ENCODE measurements at regions not wholly inside any gene's neighbourhood (a gene's known extent, or its start where the extent isn't known, plus 50 kb on each side); places are given as distances from the start of the nearest gene placed in this dataset.

DNA sequence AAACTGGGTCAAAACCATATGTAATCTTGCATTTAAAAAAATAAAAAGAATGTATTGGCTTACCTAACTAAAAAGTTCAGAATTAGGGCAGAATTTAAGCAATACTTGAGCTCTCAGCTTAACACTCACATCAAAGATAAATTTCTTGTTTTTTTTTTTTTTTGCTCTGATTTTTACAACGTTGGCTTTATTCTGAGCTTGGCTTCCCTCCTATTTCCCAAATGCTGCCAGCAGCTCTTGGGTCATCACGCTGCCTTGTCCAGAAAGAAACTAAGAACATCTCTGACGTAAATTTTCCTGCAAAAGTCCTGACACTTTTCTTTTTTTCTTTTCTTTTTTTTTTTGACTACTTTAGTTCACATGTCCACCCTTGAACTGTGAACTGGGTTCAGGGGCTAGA is 150.6 kb upstream of the TGFBR2 start:
- Mint-ChIP-seq H3K27ac (no peak overlapping the region), H3K4me3 (no peak overlapping the region), H3K9me3 (no peaks in the 10 kb centered on the region), H3K27me3 (no peaks in the 10 kb centered on the region), H3K4me1 (no peaks in the 10 kb centered on the region), H3K36me3 (no peaks in the 10 kb centered on the region)
- CTCF ChIA-PET: interaction anchor here (0.6 kb wide), 2 partner anchors 19 to 28 kb away, joined by 3 to 4 read pairs; no protein-coding TSS in a partner anchor
- DNase-seq: no peak

GRCh38 chr3:30456264-30456663 is 150.1 kb upstream of the TGFBR2 start:
- Mint-ChIP-seq H3K4me3 (no peak overlapping the region), H3K27me3 (no peaks in the 10 kb centered on the region), H3K27ac (no peak overlapping the region), H3K4me1 (no peaks in the 10 kb centered on the region), H3K36me3 (no peaks in the 10 kb centered on the region), H3K9me3 (no peaks in the 10 kb centered on the region)
- CTCF ChIA-PET: interaction anchor here (0.6 kb wide), 1 partner anchor 28 kb away, joined by 3 read pairs; no protein-coding TSS in a partner anchor
- no peak for DNase-seq

DNA sequence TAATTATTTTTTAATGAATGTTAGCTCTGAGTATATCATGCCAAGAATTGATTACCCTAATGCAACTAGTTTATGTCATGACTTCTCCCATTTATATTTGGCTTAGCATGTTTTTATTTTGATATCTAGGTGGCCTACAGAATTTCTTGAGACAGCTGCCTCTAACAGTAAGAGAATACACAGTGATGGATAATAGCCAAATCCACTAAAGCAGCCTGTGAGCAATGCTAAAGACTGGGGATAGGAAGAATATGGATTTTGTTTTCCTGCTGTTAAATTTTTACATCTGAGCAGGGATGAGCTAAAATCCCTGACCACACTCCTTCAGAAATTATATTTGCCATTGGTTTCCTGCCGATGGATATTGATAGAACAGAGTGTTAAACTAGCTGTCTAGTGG is 149.3 kb upstream of the TGFBR2 start:
- DNase-seq: no peak
- Mint-ChIP-seq H3K4me3 (no peak overlapping the region), H3K36me3 (no peaks in the 10 kb centered on the region), H3K9me3 (no peaks in the 10 kb centered on the region), H3K27me3 (no peaks in the 10 kb centered on the region), H3K27ac (no peak overlapping the region), H3K4me1 (no peaks in the 10 kb centered on the region)
- CTCF ChIA-PET: interaction anchor here (0.8 kb wide), 1 partner anchor 21 kb away, joined by 3 read pairs; no protein-coding TSS in a partner anchor

- H3K4me3 Mint-ChIP-seq: no peak overlapping the region
- no peak for DNase-seq
- H3K27ac Mint-ChIP-seq: no peak overlapping the region
- H3K36me3 Mint-ChIP-seq: no peaks in the 10 kb centered on the region
- CTCF ChIA-PET: no interaction called here
- H3K27me3 Mint-ChIP-seq: no peaks in the 10 kb centered on the region
- H3K9me3 Mint-ChIP-seq: no peaks in the 10 kb centered on the region
- H3K4me1 Mint-ChIP-seq: no peaks in the 10 kb centered on the region
These were observed 148.7 kb upstream of the TGFBR2 start for GRCh38 chr3:30457726-30458125.

DNA sequence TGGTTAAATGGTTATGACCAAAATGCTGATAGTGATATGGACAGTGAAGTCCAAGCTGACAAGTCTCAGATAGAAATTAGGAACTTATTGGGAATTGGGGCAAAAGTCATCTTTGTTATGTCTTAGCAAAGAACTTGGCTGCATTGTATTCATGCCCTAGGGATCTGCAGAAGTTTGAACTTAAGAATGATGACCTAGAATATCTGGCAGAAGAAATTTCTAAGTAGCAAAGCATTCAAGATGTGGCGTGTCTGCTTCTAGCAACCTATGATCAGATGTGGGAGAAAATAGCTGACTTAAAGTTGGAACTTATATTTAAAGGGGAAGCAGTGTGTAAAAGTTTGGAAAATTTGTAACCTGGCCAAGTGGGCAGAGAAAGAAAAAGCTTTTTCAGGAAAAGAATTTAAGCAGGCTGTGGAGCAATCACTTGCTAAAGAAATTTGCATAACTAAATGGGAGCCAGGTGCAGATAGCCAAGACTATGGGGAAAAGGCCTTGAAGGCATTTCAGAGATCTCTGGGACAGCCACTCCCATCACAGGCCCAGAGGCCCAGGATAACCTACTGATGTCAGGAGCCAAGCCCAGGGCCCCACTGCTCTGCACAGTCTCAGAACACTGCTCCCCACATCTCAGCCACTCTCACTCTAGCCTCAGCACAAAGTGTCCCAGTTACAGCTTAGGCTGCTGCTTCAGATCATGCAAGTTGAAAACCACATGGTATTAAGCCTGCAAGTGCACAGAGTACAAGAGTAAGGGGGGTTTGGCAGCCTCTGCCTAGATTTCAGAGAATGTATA is 147.8 kb upstream of the TGFBR2 start:
- CTCF ChIA-PET: no interaction called here
- DNase-seq: no peak
- Mint-ChIP-seq H3K27ac (no peak overlapping the region), H3K9me3 (no peaks in the 10 kb centered on the region), H3K4me3 (no peak overlapping the region), H3K36me3 (no peaks in the 10 kb centered on the region), H3K27me3 (no peaks in the 10 kb centered on the region), H3K4me1 (no peaks in the 10 kb centered on the region)

DNA sequence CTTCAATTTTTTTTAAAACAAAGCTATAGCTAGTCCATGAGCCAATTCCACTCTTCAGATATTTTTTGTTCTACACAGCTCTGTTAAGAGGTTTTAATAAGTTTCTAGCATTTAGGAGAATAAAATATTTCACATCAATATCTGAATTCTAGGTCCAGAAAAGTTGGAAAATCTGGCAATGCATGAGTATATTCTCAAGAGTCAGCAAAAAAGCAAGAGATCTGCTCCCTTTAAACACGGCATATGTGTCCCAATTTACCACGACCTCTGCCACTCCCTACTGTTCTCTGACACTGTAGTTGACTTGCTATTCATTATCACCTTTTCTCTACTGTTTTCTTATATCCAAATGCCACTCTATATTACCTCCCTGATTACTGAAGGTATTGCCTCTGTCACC is 145.1 kb upstream of the TGFBR2 start:
- Mint-ChIP-seq H3K27me3 (no peaks in the 10 kb centered on the region), H3K27ac (no peak overlapping the region), H3K36me3 (no peaks in the 10 kb centered on the region), H3K4me1 (no peaks in the 10 kb centered on the region), H3K4me3 (no peak overlapping the region), H3K9me3 (peaks cover 4% of the 10 kb centered on the region)
- CTCF ChIA-PET: no interaction called here
- no peak for DNase-seq

DNA sequence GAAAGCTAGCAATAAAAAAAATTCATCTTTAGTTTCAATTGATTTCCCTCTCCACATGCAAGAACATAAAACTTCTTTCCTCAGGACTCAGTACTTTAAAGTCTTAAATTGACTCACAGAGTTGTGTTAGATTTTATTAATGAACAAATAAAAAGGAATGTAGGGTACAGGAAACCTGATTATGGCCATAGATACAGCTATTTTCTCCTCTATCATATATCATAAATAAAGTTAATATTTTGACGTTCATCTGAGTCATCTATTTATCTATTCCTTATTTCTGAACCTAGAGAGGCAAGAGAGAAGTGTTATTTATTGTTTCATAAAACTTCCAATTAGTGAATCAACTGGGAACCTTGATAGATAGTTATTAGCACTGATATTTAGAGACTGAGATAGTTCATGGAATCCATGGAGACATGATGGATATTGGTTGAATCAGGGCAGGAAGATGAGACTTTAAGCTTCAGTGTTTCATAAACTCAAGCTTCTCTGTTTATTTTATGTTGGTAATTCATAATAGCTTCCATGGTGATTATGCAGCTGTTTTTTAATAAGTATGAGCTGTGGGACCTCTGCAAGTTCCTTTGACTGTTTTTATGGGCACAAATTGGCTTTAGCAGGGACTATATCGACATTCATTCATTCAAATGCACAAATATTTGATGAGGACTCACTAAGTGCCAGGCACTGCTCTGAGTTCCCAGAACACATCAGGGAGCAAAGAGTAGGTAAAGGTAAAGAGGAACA is 143.5 kb upstream of the TGFBR2 start:
- no peak overlapping the region for H3K27ac Mint-ChIP-seq
- no peak for DNase-seq
- CTCF ChIA-PET: no interaction called here
- H3K36me3 Mint-ChIP-seq: no peaks in the 10 kb centered on the region
- H3K4me3 Mint-ChIP-seq: no peak overlapping the region
- H3K9me3 Mint-ChIP-seq: peaks cover 4% of the 10 kb centered on the region
- H3K27me3 Mint-ChIP-seq: no peaks in the 10 kb centered on the region
- no peaks in the 10 kb centered on the region for H3K4me1 Mint-ChIP-seq

DNA sequence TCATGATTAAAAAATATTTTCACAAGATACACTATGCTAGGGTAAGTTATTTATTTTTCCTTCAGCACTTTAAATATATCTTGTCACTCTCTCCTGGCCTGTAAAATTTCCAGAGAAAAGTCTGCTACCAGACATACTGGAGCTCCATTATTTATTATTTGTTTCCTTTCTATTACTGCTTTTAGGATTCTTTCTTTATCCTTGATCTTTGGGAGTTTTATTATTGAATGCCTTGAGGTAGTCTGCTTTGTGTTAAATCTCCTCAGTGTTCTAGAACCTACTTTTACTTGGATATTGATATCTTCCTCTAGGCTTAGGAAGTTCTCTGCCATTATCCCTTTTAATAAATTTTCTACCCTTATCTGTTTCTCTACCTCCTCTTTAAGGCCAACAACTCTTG is 142.0 kb upstream of the TGFBR2 start:
- no peaks in the 10 kb centered on the region for H3K27me3 Mint-ChIP-seq
- CTCF ChIA-PET: no interaction called here
- no peaks in the 10 kb centered on the region for H3K4me1 Mint-ChIP-seq
- peaks cover 4% of the 10 kb centered on the region for H3K9me3 Mint-ChIP-seq
- no peaks in the 10 kb centered on the region for H3K36me3 Mint-ChIP-seq
- DNase-seq: no peak
- no peak overlapping the region for H3K4me3 Mint-ChIP-seq
- no peak overlapping the region for H3K27ac Mint-ChIP-seq

DNA sequence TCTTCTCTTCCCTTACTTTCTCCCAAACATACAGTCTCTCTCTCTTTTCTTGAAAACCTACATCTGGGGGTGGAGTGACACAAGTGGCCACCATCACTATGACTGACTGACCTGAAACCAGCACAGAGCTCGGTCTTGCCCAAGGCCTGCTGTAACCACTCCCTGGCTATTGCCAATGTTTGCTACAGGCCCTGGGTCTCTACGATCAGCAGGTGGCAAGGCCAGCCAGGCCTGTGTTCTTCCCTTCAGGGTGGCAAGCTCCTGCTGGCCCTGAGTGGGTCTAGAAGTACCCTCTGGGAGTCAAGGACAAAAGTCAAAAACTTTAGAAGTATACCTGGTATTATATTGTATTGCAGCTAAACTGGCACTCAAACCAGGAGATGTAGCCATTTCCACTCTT is 140.9 kb upstream of the TGFBR2 start:
- CTCF ChIA-PET: no interaction called here
- Mint-ChIP-seq H3K4me1 (no peaks in the 10 kb centered on the region), H3K4me3 (no peak overlapping the region), H3K27me3 (no peaks in the 10 kb centered on the region), H3K9me3 (peaks cover 4% of the 10 kb centered on the region), H3K36me3 (no peaks in the 10 kb centered on the region), H3K27ac (no peak overlapping the region)
- DNase-seq: no peak

GRCh38 chr3:30467596-30468238 is 138.7 kb upstream of the TGFBR2 start:
- H3K9me3 Mint-ChIP-seq: peaks cover 4% of the 10 kb centered on the region
- H3K36me3 Mint-ChIP-seq: no peaks in the 10 kb centered on the region
- no peaks in the 10 kb centered on the region for H3K27me3 Mint-ChIP-seq
- no peaks in the 10 kb centered on the region for H3K4me1 Mint-ChIP-seq
- H3K4me3 Mint-ChIP-seq: no peak overlapping the region
- H3K27ac Mint-ChIP-seq: no peak overlapping the region
- CTCF ChIA-PET: interaction anchor here (0.9 kb wide), 1 partner anchor 10 kb away, joined by 3 read pairs; no protein-coding TSS in a partner anchor
- no peak for DNase-seq

GRCh38 chr3:30469133-30469532 is 137.3 kb upstream of the TGFBR2 start:
- no peak overlapping the region for H3K27ac Mint-ChIP-seq
- H3K4me1 Mint-ChIP-seq: no peaks in the 10 kb centered on the region
- no peaks in the 10 kb centered on the region for H3K27me3 Mint-ChIP-seq
- H3K36me3 Mint-ChIP-seq: no peaks in the 10 kb centered on the region
- CTCF ChIA-PET: no interaction called here
- peaks cover 4% of the 10 kb centered on the region for H3K9me3 Mint-ChIP-seq
- no peak for DNase-seq
- H3K4me3 Mint-ChIP-seq: no peak overlapping the region

DNA sequence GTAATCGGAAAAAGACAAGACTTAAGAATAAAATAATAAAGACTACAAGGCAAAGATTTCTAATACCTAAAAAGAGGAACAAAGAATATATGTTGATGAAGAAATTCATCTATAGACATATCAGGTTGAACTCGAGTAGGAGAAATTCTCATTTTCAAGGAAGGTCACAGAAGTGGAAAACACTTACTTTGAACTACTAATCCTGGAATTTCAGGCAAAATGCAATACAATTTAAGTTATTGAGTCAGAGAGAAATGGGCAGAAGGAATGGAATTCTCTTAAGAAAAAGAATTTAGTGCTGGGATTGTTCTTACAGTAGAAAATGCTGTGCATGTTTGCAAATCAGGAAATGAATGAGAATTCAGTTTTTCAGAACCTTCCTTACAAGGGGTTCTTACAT is 135.9 kb upstream of the TGFBR2 start:
- no peak for DNase-seq
- H3K27me3 Mint-ChIP-seq: no peaks in the 10 kb centered on the region
- no peak overlapping the region for H3K4me3 Mint-ChIP-seq
- H3K4me1 Mint-ChIP-seq: peaks cover 10% of the 10 kb centered on the region
- no peak overlapping the region for H3K27ac Mint-ChIP-seq
- no peaks in the 10 kb centered on the region for H3K9me3 Mint-ChIP-seq
- CTCF ChIA-PET: no interaction called here
- H3K36me3 Mint-ChIP-seq: no peaks in the 10 kb centered on the region

DNA sequence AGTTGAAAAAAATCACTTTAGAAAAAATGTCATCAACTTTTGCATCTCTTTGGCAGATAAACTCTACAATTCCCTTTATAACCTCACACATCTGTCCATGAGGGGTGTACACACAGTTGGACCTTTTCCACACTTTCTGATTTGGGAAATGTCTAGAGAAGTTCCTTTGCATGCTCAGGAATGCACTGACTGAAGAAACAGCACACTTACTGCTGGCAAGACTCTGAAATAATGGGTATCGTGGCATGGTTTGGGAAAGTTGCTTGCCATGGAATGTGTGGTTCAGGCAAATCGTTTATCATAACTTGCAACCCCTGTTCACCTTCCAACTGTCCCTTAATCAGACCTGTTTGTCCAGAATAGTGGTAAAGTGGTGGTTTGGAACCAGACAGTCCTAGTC is 135.3 kb upstream of the TGFBR2 start:
- DNase-seq: no peak
- Mint-ChIP-seq H3K27ac (no peak overlapping the region), H3K4me1 (peaks cover 11% of the 10 kb centered on the region), H3K36me3 (no peaks in the 10 kb centered on the region), H3K4me3 (no peak overlapping the region), H3K9me3 (no peaks in the 10 kb centered on the region), H3K27me3 (no peaks in the 10 kb centered on the region)
- CTCF ChIA-PET: no interaction called here

DNA sequence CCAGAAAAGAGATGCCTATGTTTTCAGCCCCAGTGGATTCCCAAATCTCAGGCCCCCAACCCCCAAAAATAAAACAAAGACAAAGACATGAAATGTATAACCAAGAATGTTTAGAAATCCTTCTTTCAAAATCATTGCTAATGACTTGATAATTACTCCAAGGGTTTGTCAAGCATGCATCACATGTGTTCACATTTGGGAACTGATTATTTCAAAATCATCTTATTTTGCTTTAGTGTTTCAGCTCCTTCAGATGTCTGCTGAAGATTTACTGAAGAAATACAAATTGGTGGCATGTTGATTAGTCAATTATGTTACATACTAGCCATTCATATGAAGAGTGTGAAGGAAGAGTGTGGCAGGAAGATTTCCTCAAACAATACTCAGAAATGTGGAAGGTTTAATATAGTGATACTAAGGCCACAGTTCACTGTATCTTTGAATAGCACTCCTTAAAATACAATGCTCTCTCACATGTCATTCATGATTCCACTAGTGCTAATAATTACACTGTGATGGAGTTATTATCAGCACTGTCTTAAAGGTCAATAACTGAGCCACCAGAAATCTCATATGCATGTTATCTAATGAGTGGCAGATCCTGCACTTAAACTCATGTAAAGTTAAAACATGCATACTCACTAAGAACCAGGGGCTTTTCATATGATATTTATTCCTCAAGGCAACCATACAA is 134.5 kb upstream of the TGFBR2 start:
- Mint-ChIP-seq H3K27ac (no peak overlapping the region), H3K27me3 (no peaks in the 10 kb centered on the region), H3K9me3 (no peaks in the 10 kb centered on the region), H3K36me3 (no peaks in the 10 kb centered on the region), H3K4me3 (no peak overlapping the region), H3K4me1 (peaks cover 11% of the 10 kb centered on the region)
- no peak for DNase-seq
- CTCF ChIA-PET: no interaction called here
